ENCODE measurements at regions not wholly inside any gene's neighbourhood (a gene's known extent, or its start where the extent isn't known, plus 50 kb on each side); places are given as distances from the start of the nearest gene placed in this dataset.

DNA sequence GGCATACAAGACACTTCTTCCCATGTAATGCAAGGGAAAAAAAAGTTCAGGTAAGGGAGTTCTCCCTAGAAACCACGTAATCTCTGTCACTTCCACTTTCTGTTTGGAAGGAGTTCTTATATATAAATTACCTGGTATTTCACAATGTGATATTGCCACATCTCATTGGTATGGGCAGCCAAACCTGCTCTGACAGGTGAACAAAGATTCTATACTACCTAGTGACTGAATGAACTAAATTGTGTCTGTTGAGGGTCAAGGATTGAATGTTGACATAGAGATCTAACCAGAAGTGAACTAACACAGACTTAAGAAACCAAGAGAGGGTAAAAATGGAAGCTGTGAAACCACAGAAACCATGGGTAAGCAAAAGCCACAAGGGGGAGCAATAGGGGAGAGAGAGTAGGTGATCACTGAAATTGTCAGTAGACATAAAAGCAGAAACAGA is 161.3 kb downstream of the RPL10L start:
- DNase-seq (ENCODE audit: extremely low read depth, low read depth) = no peak
- TF ChIP-seq, protein P1, sequence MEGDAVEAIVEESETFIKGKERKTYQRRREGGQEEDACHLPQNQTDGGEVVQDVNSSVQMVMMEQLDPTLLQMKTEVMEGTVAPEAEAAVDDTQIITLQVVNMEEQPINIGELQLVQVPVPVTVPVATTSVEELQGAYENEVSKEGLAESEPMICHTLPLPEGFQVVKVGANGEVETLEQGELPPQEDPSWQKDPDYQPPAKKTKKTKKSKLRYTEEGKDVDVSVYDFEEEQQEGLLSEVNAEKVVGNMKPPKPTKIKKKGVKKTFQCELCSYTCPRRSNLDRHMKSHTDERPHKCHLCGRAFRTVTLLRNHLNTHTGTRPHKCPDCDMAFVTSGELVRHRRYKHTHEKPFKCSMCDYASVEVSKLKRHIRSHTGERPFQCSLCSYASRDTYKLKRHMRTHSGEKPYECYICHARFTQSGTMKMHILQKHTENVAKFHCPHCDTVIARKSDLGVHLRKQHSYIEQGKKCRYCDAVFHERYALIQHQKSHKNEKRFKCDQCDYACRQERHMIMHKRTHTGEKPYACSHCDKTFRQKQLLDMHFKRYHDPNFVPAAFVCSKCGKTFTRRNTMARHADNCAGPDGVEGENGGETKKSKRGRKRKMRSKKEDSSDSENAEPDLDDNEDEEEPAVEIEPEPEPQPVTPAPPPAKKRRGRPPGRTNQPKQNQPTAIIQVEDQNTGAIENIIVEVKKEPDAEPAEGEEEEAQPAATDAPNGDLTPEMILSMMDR (IDR thresholded peaks at IDR 0.05; ENCODE audit: low read depth, low read length, missing control alignments) = peak; percentile 2
- H3K4me3 ChIP-seq (replicated peaks; ENCODE audit: low read depth, low read length) = no peak overlapping the region

DNA sequence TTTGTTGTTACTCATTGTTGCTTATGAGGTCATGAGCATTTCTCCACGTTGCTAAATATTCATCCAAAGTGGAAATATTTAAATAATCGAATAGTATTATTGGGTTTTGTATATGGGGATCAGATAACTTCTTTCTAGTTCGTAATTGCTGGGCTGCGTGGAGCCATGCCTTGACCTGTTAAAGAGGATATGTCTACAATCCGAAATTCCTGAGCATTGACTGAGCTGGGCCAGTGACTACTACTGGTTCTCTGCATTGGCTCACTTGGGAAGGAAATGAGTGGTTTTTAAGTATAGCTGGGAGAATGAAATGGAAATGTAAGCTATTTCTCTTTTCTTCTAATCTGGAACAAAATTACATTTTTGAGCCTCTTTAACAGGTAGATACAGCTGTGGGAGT is 163.2 kb downstream of the RPL10L start:
- no peak overlapping the region for H3K4me3 ChIP-seq (replicated peaks; ENCODE audit: low read depth, low read length)
- TF ChIP-seq, protein P1 (IDR thresholded peaks at IDR 0.05; ENCODE audit: low read depth, low read length, missing control alignments) = no peak
- DNase-seq (ENCODE audit: extremely low read depth, low read depth) = no peak

DNA sequence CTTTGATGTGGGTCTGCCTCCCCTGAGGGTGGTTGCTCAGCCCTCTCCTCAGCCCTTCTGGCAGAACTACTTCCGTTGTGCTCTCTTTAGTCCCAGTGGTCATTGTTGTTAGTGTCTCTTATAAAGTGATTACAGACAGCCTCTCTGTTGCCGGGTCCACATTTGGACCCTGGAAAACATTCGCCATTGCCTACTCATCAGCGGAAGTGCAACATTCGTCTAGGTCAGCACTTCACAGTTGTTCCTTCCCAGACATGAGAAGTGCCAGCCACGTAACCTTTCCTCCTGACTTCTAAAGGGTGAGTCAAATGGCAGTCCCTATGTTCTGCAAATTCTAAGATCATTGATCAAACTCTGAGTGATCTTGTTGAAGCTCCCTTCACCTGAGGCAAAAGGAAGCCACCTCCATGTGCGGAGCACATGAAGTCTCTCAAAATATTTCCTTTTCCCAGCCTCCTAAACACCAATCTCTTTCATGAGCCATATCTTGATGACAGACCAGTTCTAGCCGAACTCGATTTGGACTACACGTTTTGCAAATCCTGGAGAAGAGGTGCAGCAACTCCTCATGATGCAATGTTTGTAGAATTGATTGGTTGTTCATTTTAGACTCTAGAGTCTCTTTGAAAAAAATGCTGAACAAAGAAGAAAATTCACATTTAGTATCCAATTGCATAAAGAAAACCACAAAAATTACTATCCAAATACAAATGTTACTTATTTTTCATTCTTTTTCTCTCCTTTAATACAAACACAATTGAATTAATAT is 163.8 kb downstream of the RPL10L start:
- TF ChIP-seq, protein P1 (IDR thresholded peaks at IDR 0.05; ENCODE audit: low read depth, low read length, missing control alignments) = no peak
- no peak for DNase-seq (ENCODE audit: extremely low read depth, low read depth)
- H3K4me3 ChIP-seq (replicated peaks; ENCODE audit: low read depth, low read length) = no peak overlapping the region

DNA sequence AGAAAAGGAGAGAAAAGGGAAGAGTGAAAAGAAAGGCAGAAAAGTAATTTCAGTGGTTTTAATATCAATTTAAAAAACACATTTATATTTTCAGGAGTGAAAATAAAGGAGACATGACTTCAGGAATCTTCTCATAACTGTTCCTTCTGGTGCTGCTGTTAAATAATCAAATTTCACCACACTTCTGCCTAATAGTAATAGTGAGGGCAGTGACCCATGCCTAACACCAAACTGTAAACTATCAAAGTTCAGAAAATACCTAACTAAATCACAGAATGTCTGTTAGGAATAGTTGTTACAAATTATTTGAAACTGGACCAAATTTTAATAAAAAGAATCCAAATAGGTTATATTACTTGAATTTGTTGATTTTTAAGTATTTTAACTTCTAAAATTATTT is 169.4 kb downstream of the RPL10L start:
- H3K4me3 ChIP-seq (replicated peaks; ENCODE audit: low read depth, low read length) = no peak overlapping the region
- TF ChIP-seq, protein P1 (IDR thresholded peaks at IDR 0.05; ENCODE audit: low read depth, low read length, missing control alignments) = no peak
- no peak for DNase-seq (ENCODE audit: extremely low read depth, low read depth)

DNA sequence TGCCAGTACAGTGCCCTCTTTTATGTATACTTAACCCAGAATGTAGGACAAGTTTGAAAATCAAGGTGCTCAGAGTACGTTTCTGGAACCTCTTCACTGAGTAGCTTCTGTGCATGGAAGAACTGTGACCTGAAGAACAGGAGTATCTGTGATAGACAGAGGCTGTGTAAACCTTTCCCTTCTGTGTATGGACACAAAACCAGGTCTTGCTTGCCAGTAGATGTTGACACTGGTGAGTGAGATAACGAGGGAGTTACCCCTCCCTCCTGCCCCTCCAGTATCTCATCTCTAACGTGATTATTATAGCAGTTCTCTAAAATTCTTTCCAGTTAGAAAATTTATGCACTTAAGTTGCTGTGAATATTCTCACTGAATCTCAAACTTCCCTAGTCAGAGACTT is 170.8 kb downstream of the RPL10L start:
- no peak overlapping the region for H3K4me3 ChIP-seq (replicated peaks; ENCODE audit: low read depth, low read length)
- no peak for DNase-seq (ENCODE audit: extremely low read depth, low read depth)
- TF ChIP-seq, protein P1 (IDR thresholded peaks at IDR 0.05; ENCODE audit: low read depth, low read length, missing control alignments) = no peak

DNA sequence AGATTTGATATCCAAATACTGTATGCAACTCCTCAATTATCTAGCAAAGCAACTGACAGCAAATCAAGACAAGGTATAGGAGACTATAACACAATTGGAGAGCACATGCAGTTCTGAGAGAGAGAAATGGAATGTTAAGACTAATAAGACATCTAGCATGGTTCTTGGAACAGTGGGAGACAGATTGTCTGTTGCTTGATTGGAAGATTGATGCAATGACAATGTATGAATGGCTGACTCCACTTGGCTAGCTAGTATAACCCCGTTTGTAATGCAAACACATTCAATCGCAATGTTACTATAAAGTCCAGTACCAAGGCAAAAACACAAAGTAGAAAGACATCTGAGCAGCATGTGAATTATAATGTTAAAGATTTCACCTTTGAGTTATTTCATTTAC is 179.3 kb downstream of the RPL10L start:
- DNase-seq (ENCODE audit: extremely low read depth, low read depth) = no peak
- H3K4me3 ChIP-seq (replicated peaks; ENCODE audit: low read depth, low read length) = no peak overlapping the region
- TF ChIP-seq, protein P1 (IDR thresholded peaks at IDR 0.05; ENCODE audit: low read depth, low read length, missing control alignments) = no peak

DNA sequence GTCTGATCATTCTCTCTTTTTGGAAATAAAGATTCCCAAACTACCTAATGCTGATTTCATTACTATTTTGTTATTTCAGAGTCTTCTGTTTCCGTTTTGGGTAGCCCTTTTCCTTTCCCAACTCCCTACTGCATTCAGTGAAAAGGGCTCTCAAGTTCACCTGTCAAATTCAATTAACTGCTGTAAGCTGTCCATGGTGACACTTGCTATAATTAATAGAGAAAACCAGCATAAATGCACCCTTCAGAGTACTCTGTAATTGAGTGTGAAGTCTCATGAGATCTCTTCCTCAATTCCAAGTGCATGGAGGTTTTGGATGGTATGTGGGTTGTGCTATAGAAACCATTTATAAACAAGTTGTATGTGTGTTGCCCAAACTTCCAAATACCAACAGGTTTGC is 187.2 kb downstream of the RPL10L start:
- DNase-seq (ENCODE audit: extremely low read depth, low read depth) = no peak
- TF ChIP-seq, protein P1 (IDR thresholded peaks at IDR 0.05; ENCODE audit: low read depth, low read length, missing control alignments) = no peak
- no peak overlapping the region for H3K4me3 ChIP-seq (replicated peaks; ENCODE audit: low read depth, low read length)
